Tibial nerve (tissue), 4 donors: ENCODE measurements at regions not wholly inside any gene's neighbourhood (a gene's known extent, or its start where the extent isn't known, plus 50 kb on each side); places are given as distances from the start of the nearest gene placed in this dataset.

Experiments
- EP300 ChIP-seq, 2 donors: sonication (generic); formaldehyde crosslinking; IDR thresholded peaks; one replicate each; pipeline ENCODE4 v1.6.1; 2017; ENCODE audit warnings: antibody characterized with exemption in 2 of 2, mild to moderate bottlenecking in 1 of 2
- TF ChIP-seq, protein P1 (sequence below), 5 experiments: fragments of 200-600 bp in 3 of 5; fragments of 450-650 bp in 2 of 5; sonication (generic) in 3 of 5; IDR thresholded peaks; one replicate each; pipeline ENCODE4 v1.5.1; 2016 to 2019; ENCODE audit warnings: antibody characterized with exemption in 5 of 5, mild to moderate bottlenecking in 3 of 5, moderate library complexity in 2 of 5

DNA sequence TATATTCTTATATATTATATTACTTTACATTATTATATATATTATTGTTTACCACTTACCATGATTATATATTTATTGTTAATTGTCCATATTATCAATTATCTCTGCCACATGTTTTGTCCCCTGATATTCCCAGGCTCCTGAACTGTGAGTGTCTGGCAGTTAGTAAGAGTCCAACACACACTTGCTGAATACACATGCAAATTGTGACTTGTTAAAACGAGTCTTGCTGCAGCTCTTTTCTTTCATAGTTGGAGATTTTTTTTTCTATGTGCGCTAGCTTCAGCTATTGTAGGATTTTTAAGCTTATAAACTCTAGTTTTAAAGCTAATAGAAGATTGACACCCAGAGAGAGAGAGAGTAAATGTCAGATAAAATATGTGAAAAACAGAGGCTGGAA lies 207.8 kb upstream of the FAM3C start:
- TF ChIP-seq, protein P1, sequence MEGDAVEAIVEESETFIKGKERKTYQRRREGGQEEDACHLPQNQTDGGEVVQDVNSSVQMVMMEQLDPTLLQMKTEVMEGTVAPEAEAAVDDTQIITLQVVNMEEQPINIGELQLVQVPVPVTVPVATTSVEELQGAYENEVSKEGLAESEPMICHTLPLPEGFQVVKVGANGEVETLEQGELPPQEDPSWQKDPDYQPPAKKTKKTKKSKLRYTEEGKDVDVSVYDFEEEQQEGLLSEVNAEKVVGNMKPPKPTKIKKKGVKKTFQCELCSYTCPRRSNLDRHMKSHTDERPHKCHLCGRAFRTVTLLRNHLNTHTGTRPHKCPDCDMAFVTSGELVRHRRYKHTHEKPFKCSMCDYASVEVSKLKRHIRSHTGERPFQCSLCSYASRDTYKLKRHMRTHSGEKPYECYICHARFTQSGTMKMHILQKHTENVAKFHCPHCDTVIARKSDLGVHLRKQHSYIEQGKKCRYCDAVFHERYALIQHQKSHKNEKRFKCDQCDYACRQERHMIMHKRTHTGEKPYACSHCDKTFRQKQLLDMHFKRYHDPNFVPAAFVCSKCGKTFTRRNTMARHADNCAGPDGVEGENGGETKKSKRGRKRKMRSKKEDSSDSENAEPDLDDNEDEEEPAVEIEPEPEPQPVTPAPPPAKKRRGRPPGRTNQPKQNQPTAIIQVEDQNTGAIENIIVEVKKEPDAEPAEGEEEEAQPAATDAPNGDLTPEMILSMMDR (IDR thresholded peaks at IDR 0.05) = no peak
- TF ChIP-seq EP300 (IDR thresholded peaks at IDR 0.05) = no peak
